ENCODE measurements at regions not wholly inside any gene's neighbourhood (a gene's known extent, or its start where the extent isn't known, plus 50 kb on each side); places are given as distances from the start of the nearest gene placed in this dataset.

- Histone ChIP-seq H3K79me1 (ENCODE audit: insufficient read depth, low read depth, low read length, poor library complexity, severe bottlenecking) (no peaks in the 10 kb centered on the region), H3K9me3 (ENCODE audit: control insufficient read depth, low read depth, low read length) (no peaks in the 10 kb centered on the region), H3K18ac (ENCODE audit: insufficient read length, low read depth, low read length) (no peak overlapping the region), H2BK120ac (ENCODE audit: low read depth, low read length, poor library complexity, severe bottlenecking) (no peak overlapping the region), H3K27ac (ENCODE audit: insufficient read length, low read depth, low read length) (no peak overlapping the region), H3K14ac (ENCODE audit: insufficient read depth, low read length) (no peak overlapping the region), H3K4me1 (ENCODE audit: insufficient read depth, low read length) (no peaks in the 10 kb centered on the region), H3K27me3 (ENCODE audit: insufficient read depth, low read length) (no peaks in the 10 kb centered on the region), H2AFZ (ENCODE audit: low read length) (peak overlapping the region; percentile 90), H2BK20ac (ENCODE audit: low read depth, low read length, poor library complexity, severe bottlenecking) (no peak overlapping the region), H3K23ac (ENCODE audit: insufficient read length, low read depth, low read length) (no peak overlapping the region), H3K23me2 (ENCODE audit: insufficient read length, low read depth, low read length, poor library complexity, severe bottlenecking) (no peaks in the 10 kb centered on the region), H4K5ac (ENCODE audit: insufficient read length, low read depth, low read length) (no peak overlapping the region), H2BK12ac (ENCODE audit: insufficient read length, low read depth, low read length) (no peak overlapping the region), H2AK5ac (ENCODE audit: insufficient read length, low read length) (no peak overlapping the region), H4K8ac (replicated peaks; ENCODE audit: insufficient read length, low read depth, low read length) (no peak overlapping the region), H3K56ac (ENCODE audit: insufficient read length, low read depth, low read length) (no peak overlapping the region), H3K4me2 (ENCODE audit: insufficient read depth, insufficient read length, low read length) (no peak overlapping the region), H4K20me1 (ENCODE audit: control insufficient read depth, insufficient read depth, insufficient read length) (no peaks in the 10 kb centered on the region), H2BK5ac (ENCODE audit: insufficient read length, low read length) (no peak overlapping the region), H3K79me2 (ENCODE audit: insufficient read depth, low read length) (no peaks in the 10 kb centered on the region), H3K9ac (ENCODE audit: extremely low read depth, insufficient read length, low read length) (no peak overlapping the region), H3K4ac (ENCODE audit: low read depth, low read length) (no peak overlapping the region), H3T11ph (ENCODE audit: low read length) (no peak overlapping the region), H2BK15ac (ENCODE audit: low read depth, low read length) (no peak overlapping the region), H4K91ac (ENCODE audit: insufficient read length, low read depth, low read length) (no peak overlapping the region)
- DNase-seq: no peak
- peaks cover 3 to 5% of the 10 kb centered on the region in 2 experiments; a peak in 2 of 5 replicates for H3K9me3 Mint-ChIP-seq
- H3K4me3 Mint-ChIP-seq: no peak overlapping the region
- no CpG with 5 or more reads among the region's 13 CpGs for WGBS (ENCODE audit: extremely low coverage, insufficient read length, low lambda C conversion rate)
- H3K4me1 Mint-ChIP-seq: peaks cover 13 to 15% of the 10 kb centered on the region in 2 experiments; a peak in 3 of 4 replicates
- TF ChIP-seq, protein P1, sequence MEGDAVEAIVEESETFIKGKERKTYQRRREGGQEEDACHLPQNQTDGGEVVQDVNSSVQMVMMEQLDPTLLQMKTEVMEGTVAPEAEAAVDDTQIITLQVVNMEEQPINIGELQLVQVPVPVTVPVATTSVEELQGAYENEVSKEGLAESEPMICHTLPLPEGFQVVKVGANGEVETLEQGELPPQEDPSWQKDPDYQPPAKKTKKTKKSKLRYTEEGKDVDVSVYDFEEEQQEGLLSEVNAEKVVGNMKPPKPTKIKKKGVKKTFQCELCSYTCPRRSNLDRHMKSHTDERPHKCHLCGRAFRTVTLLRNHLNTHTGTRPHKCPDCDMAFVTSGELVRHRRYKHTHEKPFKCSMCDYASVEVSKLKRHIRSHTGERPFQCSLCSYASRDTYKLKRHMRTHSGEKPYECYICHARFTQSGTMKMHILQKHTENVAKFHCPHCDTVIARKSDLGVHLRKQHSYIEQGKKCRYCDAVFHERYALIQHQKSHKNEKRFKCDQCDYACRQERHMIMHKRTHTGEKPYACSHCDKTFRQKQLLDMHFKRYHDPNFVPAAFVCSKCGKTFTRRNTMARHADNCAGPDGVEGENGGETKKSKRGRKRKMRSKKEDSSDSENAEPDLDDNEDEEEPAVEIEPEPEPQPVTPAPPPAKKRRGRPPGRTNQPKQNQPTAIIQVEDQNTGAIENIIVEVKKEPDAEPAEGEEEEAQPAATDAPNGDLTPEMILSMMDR (conservative IDR thresholded peaks at IDR 0.05): no peak
- H3K27ac Mint-ChIP-seq: no peak overlapping the region
- H3K36me3 Mint-ChIP-seq (ENCODE audit: insufficient read depth in 1 of 3, low read depth in 3 of 3): no peaks in the 10 kb centered on the region
- H3K27me3 Mint-ChIP-seq (ENCODE audit: low read depth): peaks cover 11% of the 10 kb centered on the region
These were observed 98.7 kb downstream of the C5orf15 start for GRCh38 chr5:133869519-133870335.
